Cerebellar cortex (tissue), 1 donor: ENCODE measurements at regions not wholly inside any gene's neighbourhood (a gene's known extent, or its start where the extent isn't known, plus 50 kb on each side); places are given as distances from the start of the nearest gene placed in this dataset.
"Not testable (repeated sequence)": the region's sequence is repeated elsewhere in the genome, so short reads cannot be mapped to it uniquely, and the experiment has no call there.

ENCODE experiments used
- DNase-seq: peaks from one replicate; pipeline ENCODE4 v3.0.0-alpha.2; 2015; ENCODE audit warnings: low spot score

- no peak for DNase-seq
Measured at GRCh38 chr1:188611432-188611831, 1782.7 kb downstream of the PLA2G4A start.

- no peak for DNase-seq
Measured at GRCh38 chr1:188615321-188615720, 1786.6 kb downstream of the PLA2G4A start.

- DNase-seq: no peak
Measured at GRCh38 chr1:188620236-188620635, 1791.5 kb downstream of the PLA2G4A start.

- no peak for DNase-seq
Measured at GRCh38 chr1:188641566-188642211, 1812.9 kb downstream of the PLA2G4A start.

- DNase-seq: no peak
Measured at GRCh38 chr1:188642704-188643103, 1814.0 kb downstream of the PLA2G4A start.

GRCh38 chr1:188652678-188653077, 1823.9 kb downstream of the PLA2G4A start:
- DNase-seq: no peak

- DNase-seq: not testable (repeated sequence)
Measured at GRCh38 chr1:188655966-188656365, 1821.7 kb downstream of the BRINP3 start.

- no peak for DNase-seq
Measured at GRCh38 chr1:188660572-188660971, 1817.1 kb downstream of the BRINP3 start.

- DNase-seq: no peak
Measured at GRCh38 chr1:188665477-188665876, 1812.2 kb downstream of the BRINP3 start.

- no peak for DNase-seq
Measured at GRCh38 chr1:188668083-188668482, 1809.6 kb downstream of the BRINP3 start.

GRCh38 chr1:188669728-188670382, 1807.8 kb downstream of the BRINP3 start:
- no peak for DNase-seq

GRCh38 chr1:188670837-188671236, 1806.8 kb downstream of the BRINP3 start:
- no peak for DNase-seq

GRCh38 chr1:188672153-188672552, 1805.5 kb downstream of the BRINP3 start:
- DNase-seq: no peak

GRCh38 chr1:188689542-188689941, 1788.1 kb downstream of the BRINP3 start:
- no peak for DNase-seq

GRCh38 chr1:188700116-188700515, 1777.5 kb downstream of the BRINP3 start:
- DNase-seq: no peak

- DNase-seq: no peak
Measured at GRCh38 chr1:188706742-188707141, 1770.9 kb downstream of the BRINP3 start.

- DNase-seq: no peak
Measured at GRCh38 chr1:188708795-188709535, 1768.7 kb downstream of the BRINP3 start.

- DNase-seq: no peak
Measured at GRCh38 chr1:188715566-188715965, 1762.1 kb downstream of the BRINP3 start.

GRCh38 chr1:188719735-188720134, 1757.9 kb downstream of the BRINP3 start:
- DNase-seq: no peak

GRCh38 chr1:188723332-188724020, 1754.2 kb downstream of the BRINP3 start:
- no peak for DNase-seq

- DNase-seq: no peak
Measured at GRCh38 chr1:188729039-188729438, 1748.6 kb downstream of the BRINP3 start.

GRCh38 chr1:188735567-188735966, 1742.1 kb downstream of the BRINP3 start:
- peak; percentile 2 for DNase-seq

GRCh38 chr1:188749275-188749674, 1728.4 kb downstream of the BRINP3 start:
- not testable (repeated sequence) for DNase-seq
